ENCODE measurements at regions not wholly inside any gene's neighbourhood (a gene's known extent, or its start where the extent isn't known, plus 50 kb on each side); places are given as distances from the start of the nearest gene placed in this dataset.

DNA sequence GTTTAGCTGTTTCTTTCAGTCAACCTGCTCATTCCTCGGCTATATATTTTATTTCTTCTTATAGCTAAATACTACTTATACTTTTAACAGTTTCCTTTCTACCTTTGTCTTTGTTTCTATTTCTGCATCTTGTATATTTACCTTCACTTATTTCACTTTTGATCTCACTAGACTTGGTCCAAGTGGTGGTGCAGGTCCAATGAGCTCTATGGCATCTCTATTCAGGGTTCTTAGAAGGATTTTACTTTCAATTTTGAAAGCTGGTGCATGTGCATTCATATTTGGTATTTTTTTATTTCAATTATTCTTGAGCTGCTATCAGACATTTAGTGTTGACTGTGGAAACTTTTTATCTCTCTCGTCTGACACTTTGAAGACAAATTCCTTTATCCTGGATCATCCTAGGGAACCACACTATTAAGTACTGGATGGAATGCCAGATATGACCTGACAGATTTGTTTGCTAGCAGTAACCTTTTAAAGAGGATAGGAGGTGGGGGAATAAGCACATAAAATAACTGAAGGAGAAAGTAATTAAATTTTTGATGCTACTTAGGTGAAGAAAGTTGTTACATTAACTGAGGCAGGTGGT lies 123.1 kb upstream of the PJA2 start:
- DNase-seq: no peak
- ATAC-seq: no peak

DNA sequence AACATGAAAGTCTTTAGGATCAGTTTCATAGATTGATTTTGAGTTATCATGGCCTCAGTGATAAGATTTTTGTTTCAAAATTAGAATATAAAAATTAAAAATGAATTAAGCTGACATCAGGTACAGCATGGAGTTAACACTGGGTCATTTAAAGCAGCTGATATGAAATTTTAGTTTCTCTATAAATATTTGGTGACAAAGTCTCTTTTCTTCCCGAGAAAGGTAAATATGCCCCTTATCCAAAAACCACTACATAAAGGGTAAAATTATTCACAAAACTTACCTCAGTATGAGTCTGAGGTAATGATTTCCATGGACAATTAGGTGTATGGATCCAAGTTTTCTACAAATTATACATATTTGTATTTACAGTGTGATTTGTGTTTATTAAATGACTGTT lies 121.5 kb upstream of the PJA2 start:
- DNase-seq (no peak), ATAC-seq (no peak)

DNA sequence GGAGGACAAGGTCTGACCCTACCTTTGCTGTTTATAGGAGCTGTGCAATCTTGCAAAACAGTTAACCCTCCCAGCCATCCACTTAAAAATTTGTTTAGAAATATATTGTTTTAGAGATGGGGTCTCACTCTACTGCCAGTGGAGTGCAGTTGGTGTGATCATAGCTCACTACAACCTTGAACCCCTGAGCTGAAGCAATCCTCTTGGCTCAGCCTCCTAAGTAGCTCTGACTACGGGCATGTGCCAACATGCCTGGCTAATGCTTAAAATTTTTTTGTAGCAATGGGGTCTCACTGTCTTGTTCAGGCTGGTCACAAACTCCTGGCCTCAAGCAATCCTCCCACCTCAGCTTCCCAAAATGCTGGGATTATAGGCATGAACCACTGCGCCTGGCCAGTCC lies 120.2 kb upstream of the PJA2 start:
- no peak for DNase-seq
- no peak for ATAC-seq

DNA sequence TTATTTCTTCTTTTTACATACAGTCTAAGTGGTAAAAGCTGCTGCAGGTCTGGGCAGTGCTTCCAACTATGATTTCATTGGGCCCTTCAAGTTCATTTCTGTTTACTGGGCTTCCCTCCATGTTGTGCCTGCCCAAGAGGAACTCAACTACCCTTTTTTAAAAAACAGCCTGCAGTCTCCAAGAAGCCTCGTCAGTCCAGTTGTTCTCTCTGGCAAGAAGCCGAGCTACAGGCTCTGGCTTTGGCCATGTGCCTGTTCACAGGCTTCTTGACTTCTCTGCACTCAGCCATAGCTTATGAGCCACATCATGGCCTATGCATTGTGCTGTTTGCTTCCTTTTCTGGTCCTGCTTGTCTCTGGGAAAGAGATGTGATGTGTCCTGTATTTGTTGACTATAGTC lies 119.7 kb upstream of the PJA2 start:
- no peak for ATAC-seq
- DNase-seq: no peak

DNA sequence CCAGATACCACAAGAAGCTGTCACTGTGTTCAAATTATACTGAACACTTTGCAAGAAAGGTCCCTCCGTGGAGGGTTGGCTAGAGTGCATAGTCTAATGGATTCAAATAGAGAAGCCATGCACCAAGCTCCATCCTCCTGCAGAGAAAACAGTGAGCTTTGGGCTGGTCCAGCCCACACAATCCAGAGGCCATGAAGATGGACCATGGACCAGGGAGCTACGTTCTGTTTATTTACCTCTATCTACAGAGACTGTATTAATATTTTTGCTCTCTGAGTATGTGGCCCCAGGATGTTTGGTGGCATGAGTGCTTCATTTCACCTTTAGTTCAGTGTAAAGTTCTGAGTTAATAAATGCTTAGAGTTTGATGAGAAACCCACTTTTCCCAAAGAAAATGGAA lies 114.8 kb upstream of the PJA2 start:
- ATAC-seq (no peak), DNase-seq (no peak)

DNA sequence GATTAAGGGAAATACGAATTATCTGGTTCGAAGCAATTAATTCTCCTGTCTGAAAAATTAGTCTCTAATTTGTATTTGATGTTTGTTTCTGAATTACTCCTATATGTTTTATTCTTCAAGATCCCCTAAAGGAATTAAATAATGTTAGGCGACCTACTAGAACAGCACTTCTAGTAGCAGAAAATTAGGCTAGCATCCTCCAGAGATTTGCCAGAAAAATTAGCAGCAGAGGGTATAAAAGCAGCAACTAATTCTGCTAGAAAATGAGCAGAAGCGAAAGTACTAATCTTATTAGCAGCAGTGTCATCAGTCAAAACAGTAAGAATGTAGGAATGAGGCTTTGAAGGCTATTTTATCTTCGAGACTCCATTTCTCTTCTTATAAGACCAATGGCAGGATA lies 114.3 kb upstream of the PJA2 start:
- no peak for ATAC-seq
- DNase-seq: no peak

DNA sequence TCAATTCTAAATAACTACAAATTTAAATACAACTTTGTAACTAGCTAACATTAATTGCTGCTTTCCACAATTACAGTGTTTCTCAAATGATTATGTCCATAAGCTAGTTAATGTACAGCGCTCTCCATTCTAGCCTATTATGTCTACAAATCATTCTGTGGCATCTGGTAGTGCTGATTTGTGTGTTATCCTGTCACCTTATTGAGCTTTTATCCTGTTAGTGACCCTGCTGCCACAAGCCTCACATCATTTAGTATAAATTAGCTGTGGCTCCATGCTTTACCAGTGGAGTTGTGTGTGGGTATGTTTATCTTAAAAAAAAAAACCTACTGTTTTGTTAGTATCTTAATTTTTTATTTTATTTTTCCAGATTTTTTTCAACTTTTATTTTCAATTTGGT lies 112.6 kb upstream of the PJA2 start:
- ATAC-seq (no peak), DNase-seq (no peak)

DNA sequence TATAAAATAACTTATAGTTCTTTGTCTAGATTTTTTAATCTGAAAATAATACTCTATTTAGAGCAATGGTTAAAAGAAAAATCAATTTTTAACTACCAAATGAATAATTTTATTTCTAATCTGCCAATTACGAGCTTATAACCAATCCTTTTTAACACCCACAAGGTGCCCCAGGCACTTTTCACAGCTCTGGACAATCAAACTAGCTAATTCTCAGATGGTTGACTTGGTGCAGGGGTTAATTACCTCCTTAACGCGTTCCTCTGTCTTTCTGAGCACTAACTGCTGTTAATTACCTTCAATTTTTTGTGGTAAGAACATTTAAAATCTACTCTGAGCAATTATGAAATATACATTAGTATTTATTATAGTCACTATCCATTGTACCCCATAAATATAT lies 109.6 kb upstream of the PJA2 start:
- ATAC-seq: no peak
- no peak for DNase-seq

DNA sequence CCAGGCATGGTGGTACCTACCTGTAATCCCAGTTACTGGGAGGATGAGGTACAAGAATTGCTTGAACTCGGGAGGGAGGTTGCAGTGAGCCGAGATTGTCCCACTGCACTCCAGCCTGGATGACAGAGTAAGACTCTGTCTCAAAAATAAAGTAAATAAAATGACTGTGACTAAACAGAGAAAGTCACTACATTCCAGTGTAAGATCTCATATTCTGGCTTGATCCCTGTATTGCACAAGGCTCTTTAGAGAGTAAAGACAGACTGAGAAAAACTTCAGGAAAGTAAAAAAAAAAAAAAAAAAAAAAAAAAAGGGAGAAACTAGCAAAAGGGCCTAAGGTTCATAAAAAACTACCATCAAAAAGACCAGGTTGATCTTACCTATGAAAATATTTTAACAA lies 106.6 kb upstream of the PJA2 start:
- ATAC-seq (no peak), DNase-seq (no peak)

DNA sequence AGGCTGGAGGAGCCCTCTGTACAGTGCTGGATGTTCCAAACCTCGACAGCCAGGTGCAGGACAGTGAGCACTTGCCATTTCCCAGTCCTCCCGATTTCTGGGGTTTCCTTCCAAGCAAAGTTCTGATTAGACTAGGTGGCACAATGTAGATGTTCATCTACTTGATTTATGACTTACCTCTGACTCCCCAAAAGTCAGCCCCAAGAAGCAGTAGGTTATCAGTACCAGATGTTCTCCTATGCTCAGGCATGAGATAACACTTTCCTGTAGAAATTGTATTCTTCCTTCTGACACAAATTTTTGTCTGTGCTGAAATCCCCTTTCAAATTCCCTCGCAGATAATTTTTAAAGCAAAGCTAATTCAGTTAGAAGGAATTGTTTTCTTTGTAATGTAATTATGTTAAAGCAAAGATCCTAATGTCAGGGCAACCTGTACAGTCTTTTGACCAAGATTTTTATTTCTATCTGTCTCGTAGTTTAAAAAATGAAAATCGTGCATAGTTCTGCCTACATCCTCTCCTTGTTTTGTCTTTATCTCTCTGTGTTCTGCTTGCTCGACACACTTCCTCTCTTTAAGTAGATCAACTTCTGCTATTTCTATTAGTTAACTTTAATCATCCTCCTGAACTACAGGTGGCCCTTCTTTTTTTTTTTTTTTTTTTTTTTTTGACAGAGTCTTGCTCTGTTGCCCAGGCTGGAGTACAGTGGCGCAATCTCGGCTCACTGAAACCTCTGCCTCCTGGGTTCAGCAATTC lies 102.4 kb upstream of the PJA2 start:
- DNase-seq (no peak), ATAC-seq (no peak)

DNA sequence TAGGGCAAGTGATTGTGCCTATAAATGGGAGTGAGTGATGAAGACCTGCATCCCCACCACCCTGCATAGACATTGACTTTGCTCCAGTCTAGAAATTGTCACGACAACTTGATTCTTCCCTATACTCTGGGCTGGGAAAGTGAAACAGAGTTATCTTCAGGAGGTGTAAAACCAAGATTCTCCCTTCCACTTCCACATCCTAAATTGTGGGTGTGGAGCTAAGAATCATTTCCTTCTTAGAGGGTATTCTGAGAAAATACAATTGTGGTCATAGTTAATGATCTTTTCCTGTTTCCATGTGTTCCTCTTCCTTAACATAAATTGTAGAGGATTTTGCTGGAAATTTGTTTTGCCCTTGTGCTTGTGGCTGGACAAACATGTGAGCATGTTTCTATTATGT lies 96.8 kb upstream of the PJA2 start:
- no peak for DNase-seq
- ATAC-seq: no peak

DNA sequence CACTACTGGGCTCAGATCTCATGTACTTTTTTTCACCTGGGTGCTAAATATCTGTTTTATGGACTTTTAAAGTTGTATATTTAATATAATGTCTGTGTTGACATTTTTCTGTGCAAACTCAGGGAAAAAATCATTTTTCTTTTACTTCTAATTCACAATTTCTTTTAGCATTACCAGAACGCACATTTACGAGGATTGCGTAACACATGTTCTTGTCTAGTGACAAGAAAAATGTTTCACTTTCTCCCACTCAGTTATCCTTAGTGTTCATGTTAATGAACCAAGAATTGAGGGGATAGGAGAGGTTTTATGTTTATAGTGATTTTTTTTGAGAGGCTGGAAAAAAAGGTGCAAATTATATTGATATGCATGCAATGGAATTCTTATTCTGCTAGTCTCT lies 86.3 kb upstream of the PJA2 start:
- no peak for DNase-seq
- ATAC-seq: no peak

DNA sequence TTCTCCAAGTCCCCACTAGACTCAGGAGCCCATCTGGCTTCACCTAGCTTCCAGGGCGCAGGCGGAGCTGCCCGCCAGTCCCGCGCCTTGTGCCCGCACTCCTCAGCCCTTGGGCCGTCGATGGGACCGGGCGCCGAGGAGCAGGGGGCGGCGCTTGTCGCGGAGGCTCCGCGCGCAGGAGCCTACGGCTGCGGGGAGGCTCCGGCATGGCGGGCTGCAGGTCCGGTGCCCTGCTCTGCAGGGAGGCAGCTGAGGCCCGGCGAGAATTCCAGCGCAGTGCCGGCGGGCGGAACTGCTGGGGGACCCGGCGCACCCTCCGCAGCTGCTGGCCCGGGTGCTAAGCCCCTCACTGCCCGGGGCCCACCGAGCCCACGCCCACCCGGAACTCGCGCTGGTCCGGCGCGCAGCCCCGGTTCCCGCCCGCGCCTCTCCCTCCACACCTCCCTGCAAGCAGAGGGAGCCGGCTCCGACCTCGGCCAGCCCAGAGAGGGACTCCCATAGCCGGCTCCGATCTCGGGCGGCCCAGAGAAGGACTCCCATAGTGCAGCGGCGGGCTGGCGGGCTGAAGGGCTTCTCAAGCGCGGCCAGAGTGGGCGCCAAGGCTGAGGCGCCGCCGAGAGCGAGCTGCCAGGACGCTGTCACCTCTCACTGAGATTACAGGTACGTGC lies 78.1 kb upstream of the PJA2 start:
- DNase-seq: no peak
- no peak for ATAC-seq

DNA sequence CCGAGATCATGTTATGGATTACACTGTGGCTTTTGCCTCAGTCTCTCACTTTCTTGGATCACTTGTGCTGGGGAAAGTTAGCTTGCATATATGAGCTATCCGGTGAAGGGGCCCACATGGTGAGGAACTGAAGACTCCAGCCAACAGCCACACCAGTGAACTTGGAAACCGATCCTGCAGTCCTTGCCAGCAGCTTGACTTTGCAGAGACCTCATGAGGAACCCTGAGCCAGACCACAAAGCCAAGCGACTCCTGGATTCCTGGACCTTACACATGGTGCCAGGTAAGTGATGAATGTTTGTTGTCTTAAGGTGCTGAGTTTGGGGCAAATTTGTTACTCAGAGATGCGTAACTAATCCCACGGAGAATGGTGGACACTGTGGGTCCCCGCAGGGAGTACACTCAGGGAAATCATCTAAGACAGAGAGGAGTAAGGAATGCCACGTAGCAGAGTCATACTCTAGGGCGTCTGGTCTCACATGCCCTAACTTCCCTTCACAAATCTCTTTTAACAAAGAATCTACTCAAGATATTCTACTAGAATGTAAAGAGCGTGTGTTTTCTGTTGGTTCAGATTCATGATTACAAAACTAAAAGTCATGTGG lies 76.5 kb upstream of the PJA2 start:
- ATAC-seq: no peak
- no peak for DNase-seq

DNA sequence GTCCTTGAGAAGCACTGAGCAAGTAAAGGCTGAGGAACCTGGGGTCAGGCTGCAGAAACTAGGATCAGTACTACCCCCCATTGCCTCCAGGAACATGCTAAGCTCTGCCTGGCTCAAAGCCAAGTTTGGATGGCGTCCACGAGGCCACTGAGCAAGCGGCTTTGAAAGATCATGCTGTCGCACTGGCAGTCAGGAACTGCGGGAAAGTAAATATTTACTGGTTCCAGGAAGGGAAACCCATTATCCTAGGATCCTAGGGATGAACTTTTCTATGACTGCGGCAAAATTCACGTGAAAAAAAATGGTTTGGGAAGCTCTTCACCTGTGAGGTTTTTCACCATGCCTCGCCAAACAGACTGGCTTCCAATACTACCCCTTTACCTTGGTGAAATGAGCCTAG lies 75.3 kb upstream of the PJA2 start:
- no peak for DNase-seq
- ATAC-seq: no peak

DNA sequence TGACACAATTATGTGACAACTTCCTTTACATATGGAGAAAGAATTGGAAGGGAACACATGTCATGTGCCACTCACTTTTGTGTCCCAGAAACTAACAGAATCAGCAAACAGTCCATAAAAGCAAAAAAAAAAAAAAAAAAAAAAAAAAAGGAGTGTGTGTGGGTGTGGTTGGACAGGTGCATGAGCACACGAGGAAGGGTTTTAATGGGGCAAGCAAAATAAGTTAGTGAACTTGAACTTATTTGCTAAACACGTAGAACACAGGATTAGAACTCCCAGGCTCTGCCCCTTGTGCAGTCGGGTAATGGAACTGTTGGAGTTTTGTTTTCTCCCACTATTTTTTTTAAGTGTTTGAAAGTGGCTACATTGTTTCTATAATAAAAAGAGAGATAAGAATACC lies 74.8 kb upstream of the PJA2 start:
- ATAC-seq (no peak), DNase-seq (no peak)

DNA sequence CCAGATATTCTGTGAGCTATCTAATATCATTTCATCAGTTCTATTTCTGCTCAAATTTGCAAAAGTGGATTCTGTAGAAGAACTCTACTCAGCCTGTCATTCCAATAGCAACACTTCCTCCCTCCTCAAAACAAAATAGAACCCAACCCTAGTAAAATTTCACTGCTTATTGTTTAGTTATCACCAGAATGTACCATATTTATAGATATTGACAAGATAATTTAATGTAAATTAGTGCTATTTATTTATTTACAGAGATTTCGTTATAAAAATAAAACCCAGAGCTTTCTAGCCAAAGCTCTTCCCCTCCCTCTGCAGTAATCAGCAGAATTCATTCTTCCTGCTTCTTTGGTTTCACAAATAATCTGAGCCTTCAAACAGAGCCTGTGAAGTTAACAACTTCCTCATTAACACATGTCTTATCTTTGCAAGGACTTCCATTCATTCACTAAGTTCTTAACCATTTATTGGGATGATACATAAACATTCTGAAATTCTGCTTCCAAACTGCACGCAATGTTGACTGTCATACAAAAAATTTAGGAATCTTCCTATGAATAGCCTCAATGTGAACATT lies 73.7 kb upstream of the PJA2 start:
- no peak for DNase-seq
- ATAC-seq: no peak

DNA sequence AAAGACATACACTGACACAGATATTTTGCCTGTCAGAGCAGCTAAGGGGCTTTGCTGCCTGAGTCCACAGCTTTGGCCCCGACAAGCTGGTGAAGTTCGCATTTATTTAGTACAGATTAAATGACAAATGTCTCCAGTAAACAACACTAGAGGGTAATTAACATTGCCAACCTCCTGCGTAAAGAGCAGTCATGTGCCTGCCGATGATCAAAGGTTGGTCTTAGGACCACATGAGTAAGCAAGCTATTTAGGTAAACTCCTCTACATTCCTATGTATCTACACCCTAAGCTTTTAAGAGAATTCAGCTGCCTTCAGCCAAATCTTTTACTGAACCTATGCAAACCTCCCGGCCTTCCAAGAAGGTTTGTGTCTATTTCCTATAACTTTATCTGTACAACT lies 73.0 kb upstream of the PJA2 start:
- no peak for DNase-seq
- no peak for ATAC-seq

DNA sequence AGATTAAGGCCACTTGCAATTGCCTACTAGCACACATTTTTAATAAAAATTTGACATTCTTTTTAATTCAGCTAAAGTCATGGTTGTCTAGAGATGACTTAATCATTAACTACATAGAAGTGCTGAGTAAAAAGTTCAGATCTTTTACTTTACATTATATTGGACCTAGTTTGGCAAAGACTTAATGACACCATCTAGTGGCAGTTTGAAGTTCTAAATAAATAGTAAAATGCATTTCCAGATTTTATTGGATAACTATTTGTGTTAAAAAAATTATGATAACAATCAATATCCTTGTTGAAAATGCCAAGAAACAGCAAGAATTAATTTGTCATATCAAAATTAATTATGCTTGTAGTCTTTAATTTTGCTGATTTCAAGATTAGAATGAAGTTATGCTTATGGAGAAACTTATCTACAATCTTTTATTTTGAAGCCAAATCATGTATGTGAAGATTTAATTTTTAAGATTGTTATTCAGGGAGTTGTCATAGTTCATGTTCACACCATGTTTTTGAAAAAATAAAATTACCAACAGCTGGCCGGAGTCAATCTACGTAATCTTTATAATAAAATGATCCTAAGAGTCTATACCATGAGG lies 69.6 kb upstream of the PJA2 start:
- no peak for ATAC-seq
- DNase-seq: no peak

DNA sequence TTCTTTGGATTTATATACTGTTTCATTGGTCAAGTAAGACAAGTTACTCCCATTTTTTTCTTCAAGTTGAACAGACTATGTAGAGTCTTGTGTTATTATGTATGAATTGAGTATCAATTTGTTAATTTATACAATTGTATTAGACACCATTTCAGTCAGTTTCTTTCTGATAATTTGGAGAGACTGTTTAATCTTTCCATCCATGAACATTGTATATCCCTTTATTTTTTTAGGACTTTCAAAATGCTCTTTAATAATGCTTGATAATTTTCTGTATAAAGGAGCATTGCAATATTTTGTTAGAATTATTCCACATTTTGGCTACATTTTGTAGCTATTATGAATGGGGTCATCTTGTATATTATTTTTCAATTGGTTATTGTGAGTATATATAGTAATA lies 69.1 kb upstream of the PJA2 start:
- DNase-seq (no peak), ATAC-seq (no peak)

DNA sequence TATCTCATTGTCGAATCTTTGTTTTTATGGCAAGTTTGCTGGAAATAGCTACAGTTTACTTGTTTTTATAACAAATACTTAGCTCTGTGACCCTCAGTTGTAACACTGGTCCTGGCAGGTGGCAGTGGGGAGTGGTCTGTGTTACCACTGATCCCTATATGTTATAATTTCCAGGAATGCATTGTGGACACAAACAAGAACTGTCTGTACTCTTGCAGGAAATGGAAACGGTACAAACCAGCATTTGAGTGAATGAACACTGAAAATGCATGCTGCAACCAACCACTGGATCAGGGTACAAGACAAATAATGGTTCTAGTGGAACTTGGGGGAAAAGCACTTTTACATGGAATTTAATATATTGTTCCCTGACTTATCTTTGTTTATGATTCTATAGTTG lies 66.5 kb upstream of the PJA2 start:
- ATAC-seq: no peak
- DNase-seq: no peak

DNA sequence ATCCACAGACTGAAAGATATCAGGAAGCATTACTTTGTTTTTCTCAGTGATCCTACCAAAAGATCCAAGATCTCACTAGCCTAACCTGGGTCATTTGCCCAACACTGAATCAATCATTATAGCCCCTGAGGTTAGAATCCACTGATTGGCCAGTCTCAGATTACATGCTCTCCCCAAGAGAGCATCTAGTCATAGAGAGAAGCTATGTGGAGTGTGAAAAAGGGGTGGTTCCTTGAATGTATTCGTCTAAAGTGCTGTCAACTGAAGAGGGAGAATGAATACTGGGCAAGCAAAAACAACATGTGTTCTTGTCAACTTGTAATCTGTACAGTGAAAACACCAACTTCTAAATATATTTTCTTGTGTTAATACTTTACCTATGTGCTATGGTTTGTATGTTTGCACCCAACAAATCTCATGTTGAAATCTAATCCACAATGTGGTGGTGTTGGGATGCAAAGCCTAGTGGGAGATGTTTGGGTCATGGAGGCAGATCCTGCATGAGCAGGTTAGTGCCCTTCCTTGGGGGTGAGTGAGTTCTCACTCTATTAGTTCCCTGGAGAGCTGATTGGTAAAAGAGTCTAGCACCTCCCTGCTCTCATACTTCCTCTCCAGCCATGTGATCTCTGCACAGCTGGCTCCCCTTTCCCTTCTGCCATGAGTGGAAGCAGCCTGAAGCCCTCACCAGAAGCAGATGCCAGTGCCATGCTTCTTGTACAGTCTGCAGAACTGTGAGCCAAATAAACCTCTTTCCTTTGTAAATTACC lies 60.3 kb upstream of the PJA2 start:
- no peak for DNase-seq
- no peak for ATAC-seq

Data from stimulated activated naive CD8-positive, alpha-beta T cell treated with anti-CD3 and anti-CD28 coated beads, Interleukin-15, Interleukin-2, amounts not matched to agents 100 U/mL and 50 U/mL, for 24 hours (primary cell).